ENCODE measurements at regions not wholly inside any gene's neighbourhood (a gene's known extent, or its start where the extent isn't known, plus 50 kb on each side); places are given as distances from the start of the nearest gene placed in this dataset.

DNA sequence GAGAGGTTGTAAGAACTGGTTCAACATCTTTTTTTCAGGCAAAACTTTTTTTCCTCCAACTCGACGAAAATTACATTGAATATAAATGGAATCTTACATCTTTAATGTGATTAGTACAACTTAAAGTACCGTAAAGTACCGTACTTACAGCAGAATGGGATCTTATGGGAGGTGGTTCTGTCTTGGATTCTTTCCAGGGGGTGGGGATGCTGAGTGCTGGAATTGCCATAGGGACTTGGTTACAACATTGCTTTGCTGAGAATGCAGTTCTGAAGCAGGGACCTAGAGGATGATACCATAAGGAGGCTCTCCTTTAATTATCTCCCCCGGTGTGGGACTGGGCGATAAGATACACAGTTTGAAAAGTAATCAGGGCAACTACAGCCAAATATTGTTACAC is 186.4 kb downstream of the KLF5 start:
- TF ChIP-seq, protein P1, sequence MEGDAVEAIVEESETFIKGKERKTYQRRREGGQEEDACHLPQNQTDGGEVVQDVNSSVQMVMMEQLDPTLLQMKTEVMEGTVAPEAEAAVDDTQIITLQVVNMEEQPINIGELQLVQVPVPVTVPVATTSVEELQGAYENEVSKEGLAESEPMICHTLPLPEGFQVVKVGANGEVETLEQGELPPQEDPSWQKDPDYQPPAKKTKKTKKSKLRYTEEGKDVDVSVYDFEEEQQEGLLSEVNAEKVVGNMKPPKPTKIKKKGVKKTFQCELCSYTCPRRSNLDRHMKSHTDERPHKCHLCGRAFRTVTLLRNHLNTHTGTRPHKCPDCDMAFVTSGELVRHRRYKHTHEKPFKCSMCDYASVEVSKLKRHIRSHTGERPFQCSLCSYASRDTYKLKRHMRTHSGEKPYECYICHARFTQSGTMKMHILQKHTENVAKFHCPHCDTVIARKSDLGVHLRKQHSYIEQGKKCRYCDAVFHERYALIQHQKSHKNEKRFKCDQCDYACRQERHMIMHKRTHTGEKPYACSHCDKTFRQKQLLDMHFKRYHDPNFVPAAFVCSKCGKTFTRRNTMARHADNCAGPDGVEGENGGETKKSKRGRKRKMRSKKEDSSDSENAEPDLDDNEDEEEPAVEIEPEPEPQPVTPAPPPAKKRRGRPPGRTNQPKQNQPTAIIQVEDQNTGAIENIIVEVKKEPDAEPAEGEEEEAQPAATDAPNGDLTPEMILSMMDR (conservative IDR thresholded peaks at IDR 0.05; ENCODE audit: low read depth, low read length), result no peak
- TF ChIP-seq EZH2 (IDR thresholded peaks at IDR 0.05; ENCODE audit: low read length, unreplicated experiment) (no peak), EZH2phosphoT487 (IDR thresholded peaks at IDR 0.05; ENCODE audit: borderline replicate concordance, low read length) (no peak)

Data from PC-3 (cell line).